ENCODE measurements at regions not wholly inside any gene's neighbourhood (a gene's known extent, or its start where the extent isn't known, plus 50 kb on each side); places are given as distances from the start of the nearest gene placed in this dataset.

DNA sequence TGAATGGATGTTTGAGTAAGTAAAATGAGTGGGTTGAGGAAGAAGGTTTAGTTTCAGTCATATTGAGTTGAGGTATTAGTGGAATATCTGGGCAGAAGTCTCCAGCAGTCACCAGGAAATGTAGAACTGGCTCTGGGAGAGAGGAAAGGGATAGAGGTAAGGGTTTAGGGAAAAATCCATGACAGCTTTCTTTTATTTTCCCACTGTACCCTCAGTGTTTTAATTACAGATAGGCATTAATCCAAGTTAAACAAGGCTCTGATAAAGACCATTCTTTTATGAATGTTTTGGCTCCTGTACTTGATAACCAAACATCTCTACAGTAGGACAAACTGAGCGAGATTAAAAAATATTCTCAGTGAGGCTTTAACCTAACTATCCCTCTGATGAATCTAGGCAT, 318.4 kb upstream of the SYNCRIP start:
- TF ChIP-seq GATA2 (IDR thresholded peaks at IDR 0.05; ENCODE audit: low read depth, low read length) (no peak), GATA3 (IDR thresholded peaks at IDR 0.05; ENCODE audit: low read depth, low read length) (no peak)

Data from SH-SY5Y (cell line).